GM19240 (cell line): ENCODE measurements at regions not wholly inside any gene's neighbourhood (a gene's known extent, or its start where the extent isn't known, plus 50 kb on each side); places are given as distances from the start of the nearest gene placed in this dataset.

Experiments used
- DNase-seq: peaks from one replicate; pipeline ENCODE4 v3.0.0; 2011; ENCODE audit warnings: low spot score; ENCODE audit not compliant: insufficient read length

- DNase-seq, result no peak
These were observed 1516.7 kb upstream of the PCDH20 start for GRCh38 chr13:62932256-62932883.

- DNase-seq, result no peak
These were observed 1516.2 kb upstream of the PCDH20 start for GRCh38 chr13:62931853-62932252.

GRCh38 chr13:62924395-62924794 is 1508.7 kb upstream of the PCDH20 start:
- DNase-seq, result no peak

GRCh38 chr13:62920159-62920558 is 1504.5 kb upstream of the PCDH20 start:
- DNase-seq, result no peak

- no peak for DNase-seq
These were observed 1503.8 kb upstream of the PCDH20 start for GRCh38 chr13:62919491-62919890.

GRCh38 chr13:62910541-62911060 is 1495.0 kb upstream of the PCDH20 start:
- no peak for DNase-seq

- no peak for DNase-seq
These were observed 1492.7 kb upstream of the PCDH20 start for GRCh38 chr13:62908321-62908720.

GRCh38 chr13:62906896-62907295 is 1491.2 kb upstream of the PCDH20 start:
- DNase-seq, result no peak

- no peak for DNase-seq
These were observed 1490.8 kb upstream of the PCDH20 start for GRCh38 chr13:62906469-62906868.

GRCh38 chr13:62887046-62887445 is 1471.4 kb upstream of the PCDH20 start:
- no peak for DNase-seq

- DNase-seq, result no peak
These were observed 1463.4 kb upstream of the PCDH20 start for GRCh38 chr13:62879071-62879470.

GRCh38 chr13:62875118-62875640 is 1459.5 kb upstream of the PCDH20 start:
- no peak for DNase-seq

GRCh38 chr13:62850331-62850730 is 1434.7 kb upstream of the PCDH20 start:
- no peak for DNase-seq

- no peak for DNase-seq
These were observed 1431.9 kb upstream of the PCDH20 start for GRCh38 chr13:62847520-62847919.

GRCh38 chr13:62846302-62846701 is 1430.7 kb upstream of the PCDH20 start:
- DNase-seq, result no peak

GRCh38 chr13:62839338-62839737 is 1423.7 kb upstream of the PCDH20 start:
- no peak for DNase-seq

GRCh38 chr13:62838929-62839328 is 1423.3 kb upstream of the PCDH20 start:
- DNase-seq, result no peak

- DNase-seq, result no peak
These were observed 1422.2 kb upstream of the PCDH20 start for GRCh38 chr13:62837895-62838294.

- DNase-seq, result no peak
These were observed 1413.8 kb upstream of the PCDH20 start for GRCh38 chr13:62829486-62829885.

GRCh38 chr13:62799931-62800436 is 1384.3 kb upstream of the PCDH20 start:
- DNase-seq, result no peak

GRCh38 chr13:62799038-62799535 is 1383.4 kb upstream of the PCDH20 start:
- DNase-seq, result no peak

- DNase-seq, result no peak
These were observed 1378.2 kb upstream of the PCDH20 start for GRCh38 chr13:62793850-62794249.

- DNase-seq, result no peak
These were observed 1366.2 kb upstream of the PCDH20 start for GRCh38 chr13:62781866-62782265.
